ENCODE measurements at regions not wholly inside any gene's neighbourhood (a gene's known extent, or its start where the extent isn't known, plus 50 kb on each side); places are given as distances from the start of the nearest gene placed in this dataset.

- H3K4me3 Mint-ChIP-seq, result no peak overlapping the region
- CTCF ChIA-PET, result no interaction called here
- no peak for DNase-seq
Measured at GRCh38 chr4:66091786-66092185, 421.5 kb upstream of the EPHA5 start.

GRCh38 chr4:66073961-66074360 lies 403.7 kb upstream of the EPHA5 start:
- intact Hi-C loops (cut with micrococcal nuclease), result no loop called here
- Mint-ChIP-seq H3K36me3 (ENCODE audit: low read depth) (no peaks in the 10 kb centered on the region), H3K4me1 (ENCODE audit: low read depth) (no peaks in the 10 kb centered on the region), H3K4me3 (no peak overlapping the region), H3K27me3 (ENCODE audit: low read depth) (no peaks in the 10 kb centered on the region), H3K27ac (no peak overlapping the region), H3K9me3 (peaks cover 13% of the 10 kb centered on the region)
- DNase-seq, result no peak
- CTCF ChIA-PET, result no interaction called here

More at GRCh38 chr4:66091786-66092185, 421.5 kb upstream of the EPHA5 start:
- H3K36me3 Mint-ChIP-seq (ENCODE audit: low read depth), result no peaks in the 10 kb centered on the region
- H3K9me3 Mint-ChIP-seq, result peaks cover 6% of the 10 kb centered on the region
- no peaks in the 10 kb centered on the region for H3K27me3 Mint-ChIP-seq (ENCODE audit: low read depth)
- H3K4me1 Mint-ChIP-seq (ENCODE audit: low read depth), result no peaks in the 10 kb centered on the region
- intact Hi-C loops (cut with micrococcal nuclease), result no loop called here
- no peak overlapping the region for H3K27ac Mint-ChIP-seq

- no peak overlapping the region for H3K4me3 Mint-ChIP-seq
- no peaks in the 10 kb centered on the region for H3K36me3 Mint-ChIP-seq (ENCODE audit: low read depth)
- peaks cover 13% of the 10 kb centered on the region for H3K9me3 Mint-ChIP-seq
- no peak overlapping the region for H3K27ac Mint-ChIP-seq
- CTCF ChIA-PET, result no interaction called here
- H3K27me3 Mint-ChIP-seq (ENCODE audit: low read depth), result no peaks in the 10 kb centered on the region
- no peaks in the 10 kb centered on the region for H3K4me1 Mint-ChIP-seq (ENCODE audit: low read depth)
- intact Hi-C loops (cut with micrococcal nuclease), result no loop called here
- no peak for DNase-seq
Measured at GRCh38 chr4:66071911-66072310, 401.6 kb upstream of the EPHA5 start.

- Mint-ChIP-seq H3K4me3 (no peak overlapping the region), H3K4me1 (ENCODE audit: low read depth) (no peaks in the 10 kb centered on the region), H3K9me3 (peaks cover 1% of the 10 kb centered on the region), H3K27ac (no peak overlapping the region), H3K27me3 (ENCODE audit: low read depth) (no peaks in the 10 kb centered on the region), H3K36me3 (ENCODE audit: low read depth) (no peaks in the 10 kb centered on the region)
- no peak for DNase-seq
- intact Hi-C loops (cut with micrococcal nuclease), result no loop called here
- CTCF ChIA-PET, result no interaction called here
Measured at GRCh38 chr4:66062921-66063320, 392.6 kb upstream of the EPHA5 start.

GRCh38 chr4:66062044-66062443 lies 391.8 kb upstream of the EPHA5 start:
- Mint-ChIP-seq H3K4me3 (no peak overlapping the region), H3K4me1 (ENCODE audit: low read depth) (no peaks in the 10 kb centered on the region), H3K36me3 (ENCODE audit: low read depth) (no peaks in the 10 kb centered on the region), H3K27ac (no peak overlapping the region), H3K27me3 (ENCODE audit: low read depth) (no peaks in the 10 kb centered on the region), H3K9me3 (peaks cover 3% of the 10 kb centered on the region)
- CTCF ChIA-PET, result no interaction called here
- no peak for DNase-seq
- intact Hi-C loops (cut with micrococcal nuclease), result no loop called here

GRCh38 chr4:66059556-66059955 lies 389.3 kb upstream of the EPHA5 start:
- no peaks in the 10 kb centered on the region for H3K4me1 Mint-ChIP-seq (ENCODE audit: low read depth)
- intact Hi-C loops (cut with micrococcal nuclease), result no loop called here
- peaks cover 8% of the 10 kb centered on the region for H3K9me3 Mint-ChIP-seq
- CTCF ChIA-PET, result no interaction called here
- no peak overlapping the region for H3K27ac Mint-ChIP-seq
- H3K4me3 Mint-ChIP-seq, result no peak overlapping the region
- no peaks in the 10 kb centered on the region for H3K27me3 Mint-ChIP-seq (ENCODE audit: low read depth)
- no peak for DNase-seq
- H3K36me3 Mint-ChIP-seq (ENCODE audit: low read depth), result no peaks in the 10 kb centered on the region

- Mint-ChIP-seq H3K9me3 (peaks cover 8% of the 10 kb centered on the region), H3K27me3 (ENCODE audit: low read depth) (no peaks in the 10 kb centered on the region), H3K4me3 (no peak overlapping the region), H3K36me3 (ENCODE audit: low read depth) (no peaks in the 10 kb centered on the region), H3K27ac (no peak overlapping the region), H3K4me1 (ENCODE audit: low read depth) (no peaks in the 10 kb centered on the region)
- intact Hi-C loops (cut with micrococcal nuclease), result no loop called here
- DNase-seq, result no peak
- CTCF ChIA-PET, result no interaction called here
Measured at GRCh38 chr4:66059136-66059535, 388.8 kb upstream of the EPHA5 start.

GRCh38 chr4:66055999-66056398 lies 385.7 kb upstream of the EPHA5 start:
- Mint-ChIP-seq H3K9me3 (peaks cover 10% of the 10 kb centered on the region), H3K36me3 (ENCODE audit: low read depth) (no peaks in the 10 kb centered on the region), H3K27ac (no peak overlapping the region), H3K4me3 (no peak overlapping the region), H3K27me3 (ENCODE audit: low read depth) (no peaks in the 10 kb centered on the region), H3K4me1 (ENCODE audit: low read depth) (no peaks in the 10 kb centered on the region)
- intact Hi-C loops (cut with micrococcal nuclease), result no loop called here
- CTCF ChIA-PET, result interaction anchor here (0.7 kb wide), 1 partner anchor 132 kb away, joined by 3 read pairs; no protein-coding TSS in a partner anchor
- DNase-seq, result no peak

GRCh38 chr4:66052426-66052825 lies 382.1 kb upstream of the EPHA5 start:
- Mint-ChIP-seq H3K27me3 (ENCODE audit: low read depth) (no peaks in the 10 kb centered on the region), H3K4me1 (ENCODE audit: low read depth) (no peaks in the 10 kb centered on the region), H3K4me3 (no peak overlapping the region), H3K36me3 (ENCODE audit: low read depth) (no peaks in the 10 kb centered on the region), H3K9me3 (peaks cover 14% of the 10 kb centered on the region), H3K27ac (no peak overlapping the region)
- CTCF ChIA-PET, result no interaction called here
- no peak for DNase-seq
- intact Hi-C loops (cut with micrococcal nuclease), result no loop called here

- peaks cover 10% of the 10 kb centered on the region for H3K9me3 Mint-ChIP-seq
- CTCF ChIA-PET, result no interaction called here
- H3K27me3 Mint-ChIP-seq (ENCODE audit: low read depth), result no peaks in the 10 kb centered on the region
- no peak for DNase-seq
- no peaks in the 10 kb centered on the region for H3K36me3 Mint-ChIP-seq (ENCODE audit: low read depth)
- intact Hi-C loops (cut with micrococcal nuclease), result no loop called here
- H3K27ac Mint-ChIP-seq, result no peak overlapping the region
- H3K4me3 Mint-ChIP-seq, result no peak overlapping the region
- H3K4me1 Mint-ChIP-seq (ENCODE audit: low read depth), result no peaks in the 10 kb centered on the region
Measured at GRCh38 chr4:66048861-66049260, 378.6 kb upstream of the EPHA5 start.

- no peak for DNase-seq
- Mint-ChIP-seq H3K27ac (no peak overlapping the region), H3K4me1 (ENCODE audit: low read depth) (no peaks in the 10 kb centered on the region), H3K27me3 (ENCODE audit: low read depth) (no peaks in the 10 kb centered on the region), H3K36me3 (ENCODE audit: low read depth) (no peaks in the 10 kb centered on the region), H3K9me3 (peaks cover 11% of the 10 kb centered on the region), H3K4me3 (no peak overlapping the region)
- CTCF ChIA-PET, result no interaction called here
- intact Hi-C loops (cut with micrococcal nuclease), result no loop called here
Measured at GRCh38 chr4:66045913-66046312, 375.6 kb upstream of the EPHA5 start.

- no peaks in the 10 kb centered on the region for H3K4me1 Mint-ChIP-seq (ENCODE audit: low read depth)
- CTCF ChIA-PET, result no interaction called here
- no peaks in the 10 kb centered on the region for H3K27me3 Mint-ChIP-seq (ENCODE audit: low read depth)
- H3K27ac Mint-ChIP-seq, result no peak overlapping the region
- intact Hi-C loops (cut with micrococcal nuclease), result no loop called here
- no peak overlapping the region for H3K4me3 Mint-ChIP-seq
- H3K9me3 Mint-ChIP-seq, result peaks cover 2% of the 10 kb centered on the region
- no peaks in the 10 kb centered on the region for H3K36me3 Mint-ChIP-seq (ENCODE audit: low read depth)
- DNase-seq, result no peak
Measured at GRCh38 chr4:66035701-66036100, 365.4 kb upstream of the EPHA5 start.

- Mint-ChIP-seq H3K27me3 (ENCODE audit: low read depth) (no peaks in the 10 kb centered on the region), H3K9me3 (peaks cover 2% of the 10 kb centered on the region), H3K27ac (no peak overlapping the region), H3K36me3 (ENCODE audit: low read depth) (no peaks in the 10 kb centered on the region), H3K4me3 (no peak overlapping the region), H3K4me1 (ENCODE audit: low read depth) (no peaks in the 10 kb centered on the region)
- DNase-seq, result no peak
- CTCF ChIA-PET, result no interaction called here
- intact Hi-C loops (cut with micrococcal nuclease), result no loop called here
Measured at GRCh38 chr4:66034671-66035070, 364.4 kb upstream of the EPHA5 start.

- Mint-ChIP-seq H3K4me1 (ENCODE audit: low read depth) (no peaks in the 10 kb centered on the region), H3K27me3 (ENCODE audit: low read depth) (no peaks in the 10 kb centered on the region), H3K4me3 (no peak overlapping the region), H3K27ac (no peak overlapping the region), H3K9me3 (peaks cover 2% of the 10 kb centered on the region), H3K36me3 (ENCODE audit: low read depth) (no peaks in the 10 kb centered on the region)
- DNase-seq, result no peak
- intact Hi-C loops (cut with micrococcal nuclease), result no loop called here
- CTCF ChIA-PET, result no interaction called here
Measured at GRCh38 chr4:66034262-66034661, 364.0 kb upstream of the EPHA5 start.
